HepG2 (cell line): ENCODE measurements at regions not wholly inside any gene's neighbourhood (a gene's known extent, or its start where the extent isn't known, plus 50 kb on each side); places are given as distances from the start of the nearest gene placed in this dataset.
A peak's percentile ranks its signal among the peaks of the same experiment; 100 is the strongest.

Experiments used
- FLYWCH1 ChIP-seq: sonication (generic); formaldehyde crosslinking; IDR thresholded peaks from 2 replicates; pipeline ENCODE4 v1.8.1; 2023; ENCODE audit warnings: mild to moderate bottlenecking, missing genetic modification reagents
- MIER2 ChIP-seq: IDR thresholded peaks from 2 replicates; pipeline ENCODE4 v1.6.1; 2016; ENCODE audit warnings: missing biosample characterization, missing genetic modification reagents
- NFAT5 ChIP-seq: sonication (generic); formaldehyde crosslinking; IDR thresholded peaks from 2 replicates; pipeline ENCODE4 v1.4.0; 2020; ENCODE audit warnings: missing genetic modification reagents
- NONO ChIP-seq, 2 experiments: fragments of 450-650 bp in 1 of 2; sonication (generic) in 1 of 2; formaldehyde crosslinking in 1 of 2; IDR thresholded peaks in 1 of 2; conservative IDR thresholded peaks in 1 of 2; 2 replicates each; pipeline versions ENCODE4 v1.6.1 to v1.8.0; 2017 to 2022; ENCODE audit warnings: mild to moderate bottlenecking in 1 of 2, missing genetic modification reagents in 1 of 2, moderate library complexity in 1 of 2
- POLR2AphosphoS5 ChIP-seq: IDR thresholded peaks from 2 replicates; pipeline ENCODE4 v1.6.1; 2012; ENCODE audit warnings: low read depth, low read length
- ZMAT3 ChIP-seq: sonication (generic); formaldehyde crosslinking; conservative IDR thresholded peaks from 2 replicates; pipeline ENCODE4 v1.7.0; 2021; ENCODE audit warnings: missing genetic modification reagents
- ZNF772 ChIP-seq: sonication (generic); formaldehyde crosslinking; IDR thresholded peaks from 2 replicates; pipeline ENCODE4 v1.5.0; 2020; ENCODE audit warnings: mild to moderate bottlenecking, missing genetic modification reagents
- TF ChIP-seq, protein P1 (sequence below): sonication (generic); formaldehyde crosslinking; IDR thresholded peaks from 2 replicates; pipeline ENCODE4 v1.5.1; 2020; ENCODE audit warnings: mild to moderate bottlenecking, missing genetic modification reagents, moderate library complexity
- TF ChIP-seq, protein P2 (sequence below): sonication (generic); formaldehyde crosslinking; IDR thresholded peaks from 2 replicates; pipeline ENCODE4 v1.9.0; 2021; ENCODE audit warnings: missing genetic modification reagents, borderline replicate concordance
- TF ChIP-seq, protein P3 (sequence below): sonication (generic); formaldehyde crosslinking; IDR thresholded peaks from 2 replicates; pipeline ENCODE4 v1.4.0; 2020; ENCODE audit warnings: mild to moderate bottlenecking, missing genetic modification reagents, borderline replicate concordance

GRCh38 chr6:1227935-1228753 lies 83.8 kb upstream of the FOXQ1 start (continued):
- TF ChIP-seq NFAT5 (CRISPR knock-in tag) = no peak
- no peak; the same call in 1 of the 2 replicates for TF ChIP-seq ZNF772 (CRISPR knock-in tag)
- TF ChIP-seq FLYWCH1 (CRISPR knock-in tag) = no peak
- peak; percentile 76; the same call in 1 of the 2 replicates for TF ChIP-seq MIER2 (CRISPR knock-in tag)
- TF ChIP-seq ZMAT3 (CRISPR knock-in tag) = 0 out of 2 replicates have a peak, but pooled peaks have one; percentile 33
- TF ChIP-seq POLR2AphosphoS5 = peak; percentile 77
- TF ChIP-seq NONO (IDR thresholded peaks at IDR 0.05) = no peak
- peak; percentile 46 for TF ChIP-seq NONO (CRISPR knock-in tag; conservative IDR thresholded peaks at IDR 0.05)
- TF ChIP-seq, protein P1, sequence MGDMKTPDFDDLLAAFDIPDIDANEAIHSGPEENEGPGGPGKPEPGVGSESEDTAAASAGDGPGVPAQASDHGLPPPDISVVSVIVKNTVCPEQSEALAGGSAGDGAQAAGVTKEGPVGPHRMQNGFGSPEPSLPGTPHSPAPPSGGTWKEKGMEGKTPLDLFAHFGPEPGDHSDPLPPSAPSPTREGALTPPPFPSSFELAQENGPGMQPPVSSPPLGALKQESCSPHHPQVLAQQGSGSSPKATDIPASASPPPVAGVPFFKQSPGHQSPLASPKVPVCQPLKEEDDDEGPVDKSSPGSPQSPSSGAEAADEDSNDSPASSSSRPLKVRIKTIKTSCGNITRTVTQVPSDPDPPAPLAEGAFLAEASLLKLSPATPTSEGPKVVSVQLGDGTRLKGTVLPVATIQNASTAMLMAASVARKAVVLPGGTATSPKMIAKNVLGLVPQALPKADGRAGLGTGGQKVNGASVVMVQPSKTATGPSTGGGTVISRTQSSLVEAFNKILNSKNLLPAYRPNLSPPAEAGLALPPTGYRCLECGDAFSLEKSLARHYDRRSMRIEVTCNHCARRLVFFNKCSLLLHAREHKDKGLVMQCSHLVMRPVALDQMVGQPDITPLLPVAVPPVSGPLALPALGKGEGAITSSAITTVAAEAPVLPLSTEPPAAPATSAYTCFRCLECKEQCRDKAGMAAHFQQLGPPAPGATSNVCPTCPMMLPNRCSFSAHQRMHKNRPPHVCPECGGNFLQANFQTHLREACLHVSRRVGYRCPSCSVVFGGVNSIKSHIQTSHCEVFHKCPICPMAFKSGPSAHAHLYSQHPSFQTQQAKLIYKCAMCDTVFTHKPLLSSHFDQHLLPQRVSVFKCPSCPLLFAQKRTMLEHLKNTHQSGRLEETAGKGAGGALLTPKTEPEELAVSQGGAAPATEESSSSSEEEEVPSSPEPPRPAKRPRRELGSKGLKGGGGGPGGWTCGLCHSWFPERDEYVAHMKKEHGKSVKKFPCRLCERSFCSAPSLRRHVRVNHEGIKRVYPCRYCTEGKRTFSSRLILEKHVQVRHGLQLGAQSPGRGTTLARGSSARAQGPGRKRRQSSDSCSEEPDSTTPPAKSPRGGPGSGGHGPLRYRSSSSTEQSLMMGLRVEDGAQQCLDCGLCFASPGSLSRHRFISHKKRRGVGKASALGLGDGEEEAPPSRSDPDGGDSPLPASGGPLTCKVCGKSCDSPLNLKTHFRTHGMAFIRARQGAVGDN = peak; percentile 52; the same call in 1 of the 2 replicates
- TF ChIP-seq, protein P2, sequence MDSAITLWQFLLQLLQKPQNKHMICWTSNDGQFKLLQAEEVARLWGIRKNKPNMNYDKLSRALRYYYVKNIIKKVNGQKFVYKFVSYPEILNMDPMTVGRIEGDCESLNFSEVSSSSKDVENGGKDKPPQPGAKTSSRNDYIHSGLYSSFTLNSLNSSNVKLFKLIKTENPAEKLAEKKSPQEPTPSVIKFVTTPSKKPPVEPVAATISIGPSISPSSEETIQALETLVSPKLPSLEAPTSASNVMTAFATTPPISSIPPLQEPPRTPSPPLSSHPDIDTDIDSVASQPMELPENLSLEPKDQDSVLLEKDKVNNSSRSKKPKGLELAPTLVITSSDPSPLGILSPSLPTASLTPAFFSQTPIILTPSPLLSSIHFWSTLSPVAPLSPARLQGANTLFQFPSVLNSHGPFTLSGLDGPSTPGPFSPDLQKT (CRISPR knock-in tag) = no peak
- TF ChIP-seq, protein P3, sequence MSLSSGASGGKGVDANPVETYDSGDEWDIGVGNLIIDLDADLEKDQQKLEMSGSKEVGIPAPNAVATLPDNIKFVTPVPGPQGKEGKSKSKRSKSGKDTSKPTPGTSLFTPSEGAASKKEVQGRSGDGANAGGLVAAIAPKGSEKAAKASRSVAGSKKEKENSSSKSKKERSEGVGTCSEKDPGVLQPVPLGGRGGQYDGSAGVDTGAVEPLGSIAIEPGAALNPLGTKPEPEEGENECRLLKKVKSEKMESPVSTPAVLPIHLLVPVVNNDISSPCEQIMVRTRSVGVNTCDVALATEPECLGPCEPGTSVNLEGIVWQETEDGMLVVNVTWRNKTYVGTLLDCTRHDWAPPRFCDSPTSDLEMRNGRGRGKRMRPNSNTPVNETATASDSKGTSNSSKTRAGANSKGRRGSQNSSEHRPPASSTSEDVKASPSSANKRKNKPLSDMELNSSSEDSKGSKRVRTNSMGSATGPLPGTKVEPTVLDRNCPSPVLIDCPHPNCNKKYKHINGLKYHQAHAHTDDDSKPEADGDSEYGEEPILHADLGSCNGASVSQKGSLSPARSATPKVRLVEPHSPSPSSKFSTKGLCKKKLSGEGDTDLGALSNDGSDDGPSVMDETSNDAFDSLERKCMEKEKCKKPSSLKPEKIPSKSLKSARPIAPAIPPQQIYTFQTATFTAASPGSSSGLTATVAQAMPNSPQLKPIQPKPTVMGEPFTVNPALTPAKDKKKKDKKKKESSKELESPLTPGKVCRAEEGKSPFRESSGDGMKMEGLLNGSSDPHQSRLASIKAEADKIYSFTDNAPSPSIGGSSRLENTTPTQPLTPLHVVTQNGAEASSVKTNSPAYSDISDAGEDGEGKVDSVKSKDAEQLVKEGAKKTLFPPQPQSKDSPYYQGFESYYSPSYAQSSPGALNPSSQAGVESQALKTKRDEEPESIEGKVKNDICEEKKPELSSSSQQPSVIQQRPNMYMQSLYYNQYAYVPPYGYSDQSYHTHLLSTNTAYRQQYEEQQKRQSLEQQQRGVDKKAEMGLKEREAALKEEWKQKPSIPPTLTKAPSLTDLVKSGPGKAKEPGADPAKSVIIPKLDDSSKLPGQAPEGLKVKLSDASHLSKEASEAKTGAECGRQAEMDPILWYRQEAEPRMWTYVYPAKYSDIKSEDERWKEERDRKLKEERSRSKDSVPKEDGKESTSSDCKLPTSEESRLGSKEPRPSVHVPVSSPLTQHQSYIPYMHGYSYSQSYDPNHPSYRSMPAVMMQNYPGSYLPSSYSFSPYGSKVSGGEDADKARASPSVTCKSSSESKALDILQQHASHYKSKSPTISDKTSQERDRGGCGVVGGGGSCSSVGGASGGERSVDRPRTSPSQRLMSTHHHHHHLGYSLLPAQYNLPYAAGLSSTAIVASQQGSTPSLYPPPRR = peak; percentile 77
